ENCODE measurements at regions not wholly inside any gene's neighbourhood (a gene's known extent, or its start where the extent isn't known, plus 50 kb on each side); places are given as distances from the start of the nearest gene placed in this dataset.

GRCh38 chr12:97316321-97316720 lies 146.3 kb upstream of the RMST start:
- in situ Hi-C loops (cut with HindIII; ENCODE audit: low sequenced_read_pairs): no loop called here

GRCh38 chr12:97321621-97322020 lies 141.0 kb upstream of the RMST start:
- in situ Hi-C loops (cut with HindIII; ENCODE audit: low sequenced_read_pairs): loop anchor here (5.0 kb wide), 1 partner anchor 49 kb away; no protein-coding TSS in a partner anchor

GRCh38 chr12:97322388-97322787 lies 140.2 kb upstream of the RMST start:
- in situ Hi-C loops (cut with HindIII; ENCODE audit: low sequenced_read_pairs): loop anchor here (5.0 kb wide), 1 partner anchor 50 kb away; no protein-coding TSS in a partner anchor

GRCh38 chr12:97323154-97323553 lies 139.4 kb upstream of the RMST start:
- in situ Hi-C loops (cut with HindIII; ENCODE audit: low sequenced_read_pairs): loop anchor here (5.0 kb wide), 1 partner anchor 51 kb away; no protein-coding TSS in a partner anchor

GRCh38 chr12:97324471-97324870 lies 138.1 kb upstream of the RMST start:
- in situ Hi-C loops (cut with HindIII; ENCODE audit: low sequenced_read_pairs): loop anchor here (5.0 kb wide), 1 partner anchor 52 kb away; no protein-coding TSS in a partner anchor

GRCh38 chr12:97335115-97335514 lies 127.5 kb upstream of the RMST start:
- in situ Hi-C loops (cut with HindIII; ENCODE audit: low sequenced_read_pairs): no loop called here

GRCh38 chr12:97336900-97337751 lies 125.5 kb upstream of the RMST start:
- in situ Hi-C loops (cut with HindIII; ENCODE audit: low sequenced_read_pairs): no loop called here

GRCh38 chr12:97342130-97342529 lies 120.5 kb upstream of the RMST start:
- in situ Hi-C loops (cut with HindIII; ENCODE audit: low sequenced_read_pairs): no loop called here

- in situ Hi-C loops (cut with HindIII; ENCODE audit: low sequenced_read_pairs): no loop called here
These were observed 114.6 kb upstream of the RMST start for GRCh38 chr12:97347956-97348355.

- in situ Hi-C loops (cut with HindIII; ENCODE audit: low sequenced_read_pairs): no loop called here
These were observed 104.2 kb upstream of the RMST start for GRCh38 chr12:97358361-97358760.

- in situ Hi-C loops (cut with HindIII; ENCODE audit: low sequenced_read_pairs): no loop called here
These were observed 103.4 kb upstream of the RMST start for GRCh38 chr12:97359021-97359690.

- in situ Hi-C loops (cut with HindIII; ENCODE audit: low sequenced_read_pairs): no loop called here
These were observed 98.9 kb upstream of the RMST start for GRCh38 chr12:97363693-97364092.

GRCh38 chr12:97368462-97369163 lies 94.0 kb upstream of the RMST start:
- in situ Hi-C loops (cut with HindIII; ENCODE audit: low sequenced_read_pairs): no loop called here

- in situ Hi-C loops (cut with HindIII; ENCODE audit: low sequenced_read_pairs): no loop called here
These were observed 87.3 kb upstream of the RMST start for GRCh38 chr12:97375310-97375709.

GRCh38 chr12:97380440-97380839 lies 82.2 kb upstream of the RMST start:
- in situ Hi-C loops (cut with HindIII; ENCODE audit: low sequenced_read_pairs): no loop called here

- in situ Hi-C loops (cut with HindIII; ENCODE audit: low sequenced_read_pairs): no loop called here
These were observed 77.5 kb upstream of the RMST start for GRCh38 chr12:97385121-97385520.

- in situ Hi-C loops (cut with HindIII; ENCODE audit: low sequenced_read_pairs): no loop called here
These were observed 76.4 kb upstream of the RMST start for GRCh38 chr12:97386133-97386581.

- in situ Hi-C loops (cut with HindIII; ENCODE audit: low sequenced_read_pairs): no loop called here
These were observed 74.8 kb upstream of the RMST start for GRCh38 chr12:97387844-97388243.

GRCh38 chr12:97394657-97395056 lies 67.9 kb upstream of the RMST start:
- in situ Hi-C loops (cut with HindIII; ENCODE audit: low sequenced_read_pairs): no loop called here

GRCh38 chr12:97397008-97397407 lies 65.6 kb upstream of the RMST start:
- in situ Hi-C loops (cut with HindIII; ENCODE audit: low sequenced_read_pairs): no loop called here

GRCh38 chr12:97398704-97399103 lies 63.9 kb upstream of the RMST start:
- in situ Hi-C loops (cut with HindIII; ENCODE audit: low sequenced_read_pairs): no loop called here

Measured in endothelial cell of hepatic sinusoid (primary cell).